ENCODE measurements at regions not wholly inside any gene's neighbourhood (a gene's known extent, or its start where the extent isn't known, plus 50 kb on each side); places are given as distances from the start of the nearest gene placed in this dataset.

DNA sequence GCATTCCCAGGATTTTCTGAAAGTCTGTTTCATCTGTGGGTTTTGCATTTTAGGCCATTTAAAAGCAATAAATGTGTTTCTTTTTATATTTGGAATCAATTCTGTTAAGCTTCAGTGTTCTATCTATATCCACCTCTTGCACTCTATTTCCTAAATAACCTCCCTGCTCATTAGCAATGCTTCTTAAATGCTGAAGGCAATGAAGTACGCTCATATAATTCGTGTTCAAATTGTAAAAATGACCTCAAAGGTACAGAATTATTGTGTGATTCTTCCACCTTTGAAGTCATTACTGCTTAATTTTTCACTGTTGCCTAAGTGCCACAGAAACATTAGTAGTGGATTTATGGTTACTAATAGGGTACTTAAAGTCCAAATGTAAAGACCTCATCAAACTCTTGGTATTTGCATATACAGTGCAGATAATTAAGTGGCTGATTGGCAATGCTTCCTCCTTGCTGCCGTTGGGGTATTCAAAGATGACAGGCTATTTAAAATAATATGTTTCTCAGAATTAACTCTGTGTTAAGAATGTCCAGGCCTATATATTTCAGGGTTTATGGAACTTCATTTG lies 730.8 kb downstream of the TECRL start:
- TF ChIP-seq, protein P1, sequence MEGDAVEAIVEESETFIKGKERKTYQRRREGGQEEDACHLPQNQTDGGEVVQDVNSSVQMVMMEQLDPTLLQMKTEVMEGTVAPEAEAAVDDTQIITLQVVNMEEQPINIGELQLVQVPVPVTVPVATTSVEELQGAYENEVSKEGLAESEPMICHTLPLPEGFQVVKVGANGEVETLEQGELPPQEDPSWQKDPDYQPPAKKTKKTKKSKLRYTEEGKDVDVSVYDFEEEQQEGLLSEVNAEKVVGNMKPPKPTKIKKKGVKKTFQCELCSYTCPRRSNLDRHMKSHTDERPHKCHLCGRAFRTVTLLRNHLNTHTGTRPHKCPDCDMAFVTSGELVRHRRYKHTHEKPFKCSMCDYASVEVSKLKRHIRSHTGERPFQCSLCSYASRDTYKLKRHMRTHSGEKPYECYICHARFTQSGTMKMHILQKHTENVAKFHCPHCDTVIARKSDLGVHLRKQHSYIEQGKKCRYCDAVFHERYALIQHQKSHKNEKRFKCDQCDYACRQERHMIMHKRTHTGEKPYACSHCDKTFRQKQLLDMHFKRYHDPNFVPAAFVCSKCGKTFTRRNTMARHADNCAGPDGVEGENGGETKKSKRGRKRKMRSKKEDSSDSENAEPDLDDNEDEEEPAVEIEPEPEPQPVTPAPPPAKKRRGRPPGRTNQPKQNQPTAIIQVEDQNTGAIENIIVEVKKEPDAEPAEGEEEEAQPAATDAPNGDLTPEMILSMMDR (conservative IDR thresholded peaks at IDR 0.05; ENCODE audit: low read depth, low read length): no peak
- TF ChIP-seq EZH2 (IDR thresholded peaks at IDR 0.05; ENCODE audit: borderline replicate concordance, low read depth, low read length, poor library complexity, severe bottlenecking): no peak

Data from A673 (cell line).